Neural crest cell (in vitro differentiated cells): ENCODE measurements at regions not wholly inside any gene's neighbourhood (a gene's known extent, or its start where the extent isn't known, plus 50 kb on each side); places are given as distances from the start of the nearest gene placed in this dataset.
"Not testable (repeated sequence)": the region's sequence is repeated elsewhere in the genome, so short reads cannot be mapped to it uniquely, and the experiment has no call there.

Source experiments
- DNase-seq: peaks from one replicate; pipeline ENCODE4 v3.0.0; 2021; ENCODE audit warnings: low read depth, mixed read lengths, low spot score
- H3K27ac Mint-ChIP-seq: one replicate; pipeline ENCODE4 v1.8.0; 2021; ENCODE audit warnings: mild to moderate bottlenecking, mixed read lengths; ENCODE audit not compliant: unreplicated experiment
- H3K27me3 Mint-ChIP-seq: 2 replicates; pipeline ENCODE4 v1.8.0; 2021; ENCODE audit warnings: low read depth, mild to moderate bottlenecking, mixed read lengths
- H3K36me3 Mint-ChIP-seq: 2 replicates; pipeline ENCODE4 v1.8.0; 2021; ENCODE audit warnings: low read depth, mild to moderate bottlenecking, mixed read lengths
- H3K4me1 Mint-ChIP-seq: 2 replicates; pipeline ENCODE4 v1.8.0; 2021; ENCODE audit warnings: mixed read lengths
- H3K4me3 Mint-ChIP-seq: one replicate; pipeline ENCODE4 v1.8.0; 2021; ENCODE audit warnings: mild to moderate bottlenecking, mixed read lengths
- H3K9me3 Mint-ChIP-seq: 2 replicates; pipeline ENCODE4 v1.8.0; 2021; ENCODE audit warnings: mixed read lengths
- CTCF ChIP-seq: fragments of 200-600 bp; sonication (generic); conservative IDR thresholded peaks from 2 replicates; pipeline ENCODE4 v1.5.0; 2021; ENCODE audit warnings: antibody characterized with exemption, mild to moderate bottlenecking

GRCh38 chr2:195572895-195573683, 83.9 kb upstream of the SLC39A10 start:
- Mint-ChIP-seq H3K4me1 (no peaks in the 10 kb centered on the region), H3K4me3 (no peak overlapping the region), H3K27me3 (no peaks in the 10 kb centered on the region), H3K27ac (peak overlapping the region; percentile 13), H3K9me3 (peaks cover 4% of the 10 kb centered on the region), H3K36me3 (peaks cover 3% of the 10 kb centered on the region)
- no peak for DNase-seq
- no peak for TF ChIP-seq CTCF

GRCh38 chr2:195570329-195570728, 86.7 kb upstream of the SLC39A10 start:
- Mint-ChIP-seq H3K4me1 (no peaks in the 10 kb centered on the region), H3K4me3 (no peak overlapping the region), H3K27me3 (no peaks in the 10 kb centered on the region), H3K36me3 (peaks cover 3% of the 10 kb centered on the region), H3K27ac (no peak overlapping the region), H3K9me3 (peaks cover 4% of the 10 kb centered on the region)
- TF ChIP-seq CTCF: no peak
- DNase-seq: no peak

GRCh38 chr2:195569255-195569654, 87.8 kb upstream of the SLC39A10 start:
- no peaks in the 10 kb centered on the region for H3K27me3 Mint-ChIP-seq
- DNase-seq: no peak
- no peak for TF ChIP-seq CTCF
- no peaks in the 10 kb centered on the region for H3K4me1 Mint-ChIP-seq
- no peak overlapping the region for H3K27ac Mint-ChIP-seq
- H3K36me3 Mint-ChIP-seq: peaks cover 3% of the 10 kb centered on the region
- no peak overlapping the region for H3K4me3 Mint-ChIP-seq
- H3K9me3 Mint-ChIP-seq: peaks cover 4% of the 10 kb centered on the region

GRCh38 chr2:195564625-195565135, 92.3 kb upstream of the SLC39A10 start:
- H3K27ac Mint-ChIP-seq, H3K4me3 Mint-ChIP-seq, H3K9me3 Mint-ChIP-seq, H3K4me1 Mint-ChIP-seq, H3K27me3 Mint-ChIP-seq, DNase-seq, H3K36me3 Mint-ChIP-seq: not testable (repeated sequence)

- Mint-ChIP-seq H3K9me3 (no peaks in the 10 kb centered on the region), H3K36me3 (no peaks in the 10 kb centered on the region), H3K27me3 (no peaks in the 10 kb centered on the region), H3K4me1 (no peaks in the 10 kb centered on the region), H3K4me3 (no peak overlapping the region), H3K27ac (no peak overlapping the region)
- TF ChIP-seq CTCF: no peak
- no peak for DNase-seq
Measured at GRCh38 chr2:195563857-195564512, 93.0 kb upstream of the SLC39A10 start.
